ENCODE measurements at regions not wholly inside any gene's neighbourhood (a gene's known extent, or its start where the extent isn't known, plus 50 kb on each side); places are given as distances from the start of the nearest gene placed in this dataset.

DNA sequence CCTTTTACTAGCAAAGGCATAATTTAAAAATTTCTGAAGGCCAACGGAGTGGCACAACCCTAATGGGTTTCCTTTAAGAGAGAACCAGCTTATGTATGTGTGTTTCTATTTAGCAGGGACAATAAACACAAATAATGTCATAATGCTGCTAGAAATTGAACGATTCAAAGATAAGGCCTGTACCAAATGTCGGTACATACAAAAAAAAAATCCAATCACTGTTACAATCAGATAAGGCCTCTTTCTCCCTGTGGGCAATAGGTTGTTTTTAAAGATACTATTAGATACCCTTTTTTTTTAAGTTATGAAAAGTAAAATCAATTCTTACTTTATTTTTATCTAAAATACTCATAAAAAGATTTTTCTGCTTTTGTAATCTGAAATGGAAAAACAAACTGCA, 821.0 kb downstream of the PRELID2 start:
- TF ChIP-seq POLR2AphosphoS5 (IDR thresholded peaks at IDR 0.05; ENCODE audit: low read depth, low read length) (no peak), SIN3A (IDR thresholded peaks at IDR 0.05; ENCODE audit: borderline replicate concordance, insufficient read depth, low read length) (no peak), TAF1 (IDR thresholded peaks at IDR 0.05; ENCODE audit: borderline replicate concordance, insufficient read depth, low read length) (no peak)
